ENCODE measurements at regions not wholly inside any gene's neighbourhood (a gene's known extent, or its start where the extent isn't known, plus 50 kb on each side); places are given as distances from the start of the nearest gene placed in this dataset.

DNA sequence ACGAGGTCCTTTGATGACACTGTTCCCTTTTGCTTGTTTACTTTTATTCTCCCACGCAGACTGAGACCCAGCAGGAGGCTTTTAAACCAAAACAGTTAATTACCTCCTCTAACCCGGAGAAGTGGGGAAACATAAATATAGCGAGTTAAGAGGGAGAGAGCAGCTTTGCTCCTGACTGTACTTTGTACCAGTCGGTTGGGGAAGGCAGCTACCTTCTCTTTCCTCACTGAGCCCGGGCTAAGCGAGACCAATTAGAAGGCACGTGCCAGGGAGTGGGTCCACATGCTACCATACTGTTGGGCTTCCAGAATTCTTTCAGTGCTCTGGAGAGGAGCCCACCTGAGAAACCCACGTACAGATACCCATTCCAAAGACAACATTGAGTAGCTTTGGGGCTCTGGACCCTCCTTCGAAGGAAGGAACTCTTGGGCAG lies 124.2 kb downstream of the ZIC5 start:
- DNase-seq (ENCODE audit: low read depth), result no peak
- no peak for TF ChIP-seq CTCF (conservative IDR thresholded peaks at IDR 0.05; ENCODE audit: low read depth, low read length)
- H3K4me3 ChIP-seq (ENCODE audit: low read length), result no peak overlapping the region

DNA sequence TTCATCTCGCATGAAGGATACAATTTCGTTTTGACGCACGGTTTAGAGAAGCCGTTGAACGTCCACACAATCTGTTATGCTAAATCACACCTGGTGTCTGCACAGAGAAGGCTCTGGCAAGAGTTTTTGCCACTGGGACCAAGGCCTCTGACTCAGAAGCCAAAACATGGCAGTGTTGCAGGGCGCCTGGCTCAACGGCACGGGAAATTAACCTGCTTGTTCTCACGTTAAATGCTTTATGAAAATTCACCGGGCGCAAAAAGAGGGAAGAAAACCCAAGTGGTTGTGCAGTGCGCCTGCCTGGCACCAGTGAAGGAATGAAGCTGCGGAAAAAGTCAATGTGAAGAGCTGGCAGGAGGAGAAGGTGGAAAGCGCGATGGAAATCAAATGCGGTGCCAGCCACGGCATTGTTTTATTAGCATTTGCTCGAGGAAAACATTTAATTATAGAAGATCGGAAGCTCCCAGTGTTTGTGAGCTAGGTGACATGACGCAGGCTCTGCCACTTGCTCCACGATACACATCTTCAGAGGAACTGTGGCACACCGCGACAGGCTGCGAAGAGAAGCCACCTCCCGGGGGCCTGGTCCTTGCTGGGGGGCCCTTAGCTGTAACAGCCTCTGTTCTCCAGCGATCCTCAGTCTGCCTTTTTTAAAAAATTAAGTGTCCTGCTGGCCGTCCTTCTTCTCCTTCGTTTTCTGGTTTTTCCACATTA lies 126.2 kb downstream of the ZIC5 start:
- TF ChIP-seq CTCF (conservative IDR thresholded peaks at IDR 0.05; ENCODE audit: low read depth, low read length), result no peak
- no peak for DNase-seq (ENCODE audit: low read depth)
- no peak overlapping the region for H3K4me3 ChIP-seq (ENCODE audit: low read length)

DNA sequence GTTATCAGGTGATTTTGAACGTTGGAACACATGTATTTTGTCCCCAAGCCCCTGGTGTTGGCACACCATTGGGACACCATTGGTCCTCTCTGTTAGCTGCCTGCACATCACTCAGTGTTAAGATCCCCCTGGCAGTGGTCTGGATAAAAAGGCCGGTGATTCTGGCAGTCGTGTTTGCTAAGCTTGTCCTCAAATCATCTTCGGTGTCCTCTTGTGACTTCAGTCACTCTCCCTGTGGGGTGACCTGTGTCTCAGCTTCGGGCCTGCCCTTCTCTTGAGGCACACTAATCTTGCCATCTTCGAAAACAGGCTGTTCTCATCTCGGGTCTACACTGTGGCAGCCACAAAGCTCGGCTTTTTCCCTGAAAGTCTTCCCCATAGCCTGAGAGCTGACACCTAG lies 127.1 kb downstream of the ZIC5 start:
- DNase-seq (ENCODE audit: low read depth), result no peak
- no peak overlapping the region for H3K4me3 ChIP-seq (ENCODE audit: low read length)
- TF ChIP-seq CTCF (conservative IDR thresholded peaks at IDR 0.05; ENCODE audit: low read depth, low read length), result no peak

DNA sequence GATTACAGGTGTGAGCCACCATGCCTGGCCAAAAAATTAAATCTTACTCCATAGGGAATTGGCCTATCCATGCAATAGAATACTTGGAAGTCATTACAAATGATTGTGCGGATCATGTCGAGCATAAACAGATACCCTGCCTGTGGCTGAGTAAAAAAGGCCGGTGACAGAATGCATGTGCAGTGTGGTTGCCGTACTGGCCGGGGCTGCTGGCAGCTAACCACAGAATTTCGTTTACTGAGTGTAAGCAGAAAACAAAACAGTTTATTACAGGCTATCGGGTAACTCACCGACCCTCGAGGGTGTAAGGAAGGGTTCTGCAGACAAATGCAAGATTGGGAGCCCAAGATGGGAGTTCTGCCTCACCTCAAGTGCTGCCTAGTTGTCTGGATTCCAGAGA lies 127.7 kb downstream of the ZIC5 start:
- no peak for DNase-seq (ENCODE audit: low read depth)
- TF ChIP-seq CTCF (conservative IDR thresholded peaks at IDR 0.05; ENCODE audit: low read depth, low read length), result no peak
- no peak overlapping the region for H3K4me3 ChIP-seq (ENCODE audit: low read length)

GRCh38 chr13:99842405-99842804 lies 129.2 kb downstream of the ZIC5 start:
- no peak for TF ChIP-seq CTCF (conservative IDR thresholded peaks at IDR 0.05; ENCODE audit: low read depth, low read length)
- H3K4me3 ChIP-seq (ENCODE audit: low read length), result no peak overlapping the region
- DNase-seq (ENCODE audit: low read depth), result no peak

- no peak overlapping the region for H3K4me3 ChIP-seq (ENCODE audit: low read length)
- no peak for TF ChIP-seq CTCF (conservative IDR thresholded peaks at IDR 0.05; ENCODE audit: low read depth, low read length)
- DNase-seq (ENCODE audit: low read depth), result no peak
These were observed 135.3 kb downstream of the ZIC5 start for GRCh38 chr13:99836291-99836690.

GRCh38 chr13:99835442-99835841 lies 136.1 kb downstream of the ZIC5 start:
- TF ChIP-seq CTCF (conservative IDR thresholded peaks at IDR 0.05; ENCODE audit: low read depth, low read length), result no peak
- no peak overlapping the region for H3K4me3 ChIP-seq (ENCODE audit: low read length)
- DNase-seq (ENCODE audit: low read depth), result no peak
